GM03348 (cell line): ENCODE measurements at regions not wholly inside any gene's neighbourhood (a gene's known extent, or its start where the extent isn't known, plus 50 kb on each side); places are given as distances from the start of the nearest gene placed in this dataset.

Experiments used
- DNase-seq: peaks from one replicate; pipeline ENCODE4 v3.0.0; 2012; ENCODE audit warnings: low spot score

DNA sequence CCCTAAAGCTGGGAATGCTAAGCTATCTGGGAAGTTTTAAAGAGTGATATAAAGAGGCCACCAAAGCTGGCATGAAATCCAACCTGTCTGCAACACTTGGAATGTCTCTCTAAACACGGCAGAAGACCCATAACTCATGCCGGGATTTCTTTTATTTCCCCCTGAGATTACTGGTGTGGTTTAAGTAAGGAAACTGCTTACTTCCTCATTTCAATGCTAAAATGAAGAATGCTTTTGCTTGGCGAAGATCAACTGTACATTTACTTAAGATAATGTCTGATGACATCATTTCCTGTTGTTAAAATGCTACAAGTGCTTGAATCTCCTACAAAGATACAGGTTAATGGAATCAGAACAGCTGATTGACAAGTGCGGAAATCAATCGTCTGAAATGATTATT, 353.8 kb upstream of the SALL3 start:
- no peak for DNase-seq

DNA sequence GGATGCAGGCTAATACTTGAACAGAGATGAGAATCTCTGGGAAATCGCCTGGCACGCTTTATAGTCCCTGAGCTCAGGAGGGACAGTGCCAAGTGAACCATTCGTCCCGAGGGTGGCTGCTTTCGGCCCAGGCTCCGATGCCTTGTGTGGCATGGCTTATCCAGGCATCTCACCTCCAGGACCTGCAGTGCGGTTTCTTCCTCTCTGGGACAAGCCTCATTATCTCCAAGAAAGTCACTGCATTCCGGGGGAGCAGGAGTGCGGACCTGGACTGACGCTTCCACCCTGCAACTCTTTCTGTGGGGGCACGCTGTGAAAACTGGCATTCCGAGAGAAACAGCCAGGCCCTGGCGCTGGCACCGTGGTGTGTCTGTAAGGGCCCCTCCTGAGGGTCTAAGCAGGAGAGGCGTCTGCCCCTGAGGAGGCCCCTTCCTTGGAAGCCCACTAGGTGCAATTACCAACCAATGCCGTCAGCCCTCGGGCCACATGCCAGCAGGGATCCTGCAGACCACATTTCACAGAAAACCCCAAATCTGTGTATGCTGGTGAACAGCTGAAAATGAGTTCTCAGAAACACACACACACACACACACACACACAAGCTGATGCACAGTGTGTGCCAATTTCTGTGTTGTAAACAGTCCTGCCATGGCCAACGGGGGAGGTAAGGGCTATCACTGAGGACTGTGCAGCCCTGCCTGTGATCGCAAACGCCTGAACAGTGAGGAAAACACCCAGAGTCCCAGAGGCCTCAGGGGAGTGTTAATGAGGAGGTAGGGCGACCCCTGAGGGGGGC, 351.9 kb upstream of the SALL3 start:
- DNase-seq, result no peak

DNA sequence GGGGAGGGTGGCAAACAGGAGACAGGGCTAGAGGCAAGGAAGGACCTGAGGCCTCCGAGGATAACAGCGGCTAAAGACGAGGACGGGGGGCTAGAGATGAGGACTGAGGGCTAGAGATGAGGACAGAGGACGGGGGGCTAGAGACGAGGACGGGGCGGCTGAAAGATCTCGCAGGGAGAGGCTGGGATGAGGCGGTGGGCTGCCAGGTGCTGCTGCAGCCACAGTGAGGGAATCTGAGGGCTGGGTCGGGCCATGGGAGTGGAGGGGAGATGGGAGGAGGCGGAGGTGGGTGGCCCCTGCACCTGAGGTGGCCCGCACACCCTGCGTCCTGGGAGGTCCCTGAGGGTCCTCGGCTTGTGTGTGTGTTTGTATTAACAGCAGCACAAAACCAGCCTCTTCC, 350.2 kb upstream of the SALL3 start:
- DNase-seq, result no peak

DNA sequence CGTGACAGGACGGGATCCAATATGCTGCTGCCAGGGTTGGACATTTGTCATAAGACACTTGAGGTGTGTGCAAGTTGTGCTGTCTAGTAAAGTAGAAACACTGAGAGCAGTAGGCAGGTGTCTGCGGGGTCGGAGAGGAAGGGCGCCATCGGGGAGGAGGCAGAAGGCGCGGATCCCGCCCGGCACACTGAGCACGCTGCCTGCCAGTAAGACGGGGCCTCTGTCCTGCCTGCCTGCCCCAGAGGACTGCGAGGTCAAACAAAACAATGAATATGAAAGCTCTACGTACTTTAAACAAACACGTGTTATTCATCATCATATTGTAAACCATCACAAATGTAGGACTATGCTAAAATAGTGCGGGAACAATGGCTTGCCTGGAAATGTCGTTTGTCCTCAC, 349.3 kb upstream of the SALL3 start:
- no peak for DNase-seq

DNA sequence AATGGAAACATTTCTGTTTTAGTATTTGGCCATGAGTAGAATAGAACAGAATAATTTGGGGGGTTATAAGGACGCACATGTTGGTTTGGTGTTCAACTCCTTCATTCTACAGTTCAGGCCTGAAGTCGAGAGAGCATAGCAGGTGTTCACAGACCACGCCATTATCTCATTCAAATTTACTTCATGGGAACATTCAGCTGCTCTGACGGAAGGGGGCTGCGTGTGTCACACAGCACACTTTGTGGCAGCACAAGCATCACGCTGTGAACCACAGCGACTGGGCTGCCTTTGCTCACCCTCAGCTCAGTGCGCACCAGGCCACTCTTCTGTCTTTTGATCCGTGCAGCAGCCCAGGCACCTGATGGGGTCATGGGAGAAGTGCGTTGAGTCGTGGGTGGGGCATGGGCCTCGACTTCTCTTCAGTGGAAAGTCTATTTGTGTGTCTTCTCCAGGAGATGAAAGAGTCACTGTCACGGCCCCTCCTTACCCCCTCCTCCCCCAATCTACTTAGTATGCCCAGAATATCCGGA, 348.6 kb upstream of the SALL3 start:
- DNase-seq, result no peak

DNA sequence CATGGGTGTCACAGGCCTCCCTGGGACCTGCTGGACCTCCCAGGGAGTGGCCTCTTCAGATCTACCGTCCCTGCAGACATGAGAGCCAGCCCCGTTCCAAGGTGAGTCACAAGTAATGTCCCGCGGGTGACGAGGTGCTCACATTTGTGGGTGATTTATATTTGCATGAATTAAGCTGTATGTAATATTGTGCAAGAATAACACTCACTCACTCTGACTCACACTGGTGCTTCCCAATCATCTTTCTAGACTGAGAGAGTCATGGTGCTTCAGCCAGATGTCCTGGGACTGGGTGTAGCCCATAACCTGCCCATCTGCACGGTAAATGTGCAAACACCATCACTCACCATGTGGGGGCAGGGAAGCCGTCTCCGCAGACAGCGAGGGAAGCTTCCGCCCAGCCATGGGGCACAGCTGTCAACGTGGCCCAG, 347.5 kb upstream of the SALL3 start:
- DNase-seq, result no peak

DNA sequence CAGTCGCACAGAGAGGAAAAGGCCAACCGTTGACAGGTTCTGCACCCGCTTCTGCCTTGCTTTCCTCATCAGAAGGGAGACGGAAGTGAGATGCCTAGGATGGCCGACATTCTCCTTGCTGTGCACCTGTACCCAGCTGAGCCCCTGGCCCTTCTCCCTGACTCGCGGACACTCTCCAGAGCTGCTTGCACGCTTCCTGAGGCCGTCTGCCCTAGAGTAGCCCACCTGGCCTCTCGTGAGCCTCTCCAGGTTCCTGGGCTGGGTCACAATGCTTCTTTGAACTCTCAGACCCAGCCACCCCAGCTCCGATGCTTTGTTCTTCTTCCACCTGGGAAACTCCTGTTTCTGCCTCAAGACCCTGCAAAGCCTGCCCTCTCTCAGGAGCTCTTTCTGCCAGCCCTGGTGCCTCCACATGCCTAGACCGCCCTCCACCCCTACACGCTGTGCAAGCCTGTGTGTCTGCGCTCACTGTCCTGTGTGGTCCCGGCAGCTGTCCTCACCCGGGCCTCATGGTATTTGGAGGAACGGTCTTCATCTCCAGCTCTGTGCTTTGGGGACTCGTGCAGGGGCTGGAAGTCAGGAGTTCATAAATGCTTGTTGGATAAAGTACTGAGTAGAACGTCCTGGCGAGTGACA, 345.4 kb upstream of the SALL3 start:
- DNase-seq, result no peak

DNA sequence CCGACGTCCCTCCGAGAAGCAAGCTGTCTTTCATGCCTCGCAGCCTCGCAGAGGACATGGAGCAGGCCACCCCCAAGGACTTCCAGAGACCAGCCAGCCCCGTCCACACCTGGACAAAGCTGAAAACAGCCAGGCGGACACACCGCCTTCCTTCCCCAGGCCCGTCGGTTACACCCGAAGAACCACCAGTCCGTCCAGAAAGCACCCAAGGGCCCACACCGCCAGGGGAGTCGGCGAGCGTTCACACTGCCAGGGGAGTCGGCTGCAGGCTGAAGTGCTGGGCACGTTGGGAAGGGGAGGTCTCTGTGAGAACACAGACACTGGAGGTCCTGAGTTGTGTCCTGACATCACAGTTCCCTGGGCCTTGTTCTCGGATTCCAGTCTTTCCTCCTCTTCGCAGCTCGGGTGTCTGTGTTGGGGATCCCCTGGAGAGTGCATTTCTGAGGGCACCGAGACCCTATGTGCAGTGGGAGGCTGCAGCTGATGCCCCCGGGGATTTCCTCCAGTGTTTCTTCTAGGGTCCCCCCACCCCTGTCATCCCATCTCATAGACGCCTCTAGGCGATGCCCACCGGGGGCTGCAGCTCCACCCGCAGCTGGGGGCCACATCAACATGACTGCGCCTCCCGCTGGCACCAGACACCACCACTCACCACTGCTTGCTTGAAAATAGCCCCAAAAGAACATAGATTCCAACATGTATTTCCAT, 344.4 kb upstream of the SALL3 start:
- no peak for DNase-seq

DNA sequence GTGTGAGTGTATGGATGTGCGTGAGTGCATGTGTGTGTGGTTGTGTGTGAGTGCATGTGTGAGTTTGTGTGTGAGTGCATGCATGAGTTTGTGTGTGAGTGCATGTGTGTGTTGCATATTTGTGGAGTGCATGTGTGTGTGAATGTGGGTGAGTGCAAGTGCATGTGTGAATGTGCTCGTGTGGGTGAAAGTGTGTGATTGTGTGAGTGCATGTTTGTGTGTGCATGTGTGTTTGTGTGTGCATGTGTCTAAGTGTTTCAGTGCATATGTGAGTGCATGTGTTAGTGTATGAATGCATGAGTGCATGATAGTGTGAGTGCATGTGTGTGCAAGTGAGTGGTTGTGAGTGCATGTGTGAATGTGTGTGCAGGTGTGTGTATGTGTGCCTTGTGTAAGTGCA, 343.4 kb upstream of the SALL3 start:
- no peak for DNase-seq

DNA sequence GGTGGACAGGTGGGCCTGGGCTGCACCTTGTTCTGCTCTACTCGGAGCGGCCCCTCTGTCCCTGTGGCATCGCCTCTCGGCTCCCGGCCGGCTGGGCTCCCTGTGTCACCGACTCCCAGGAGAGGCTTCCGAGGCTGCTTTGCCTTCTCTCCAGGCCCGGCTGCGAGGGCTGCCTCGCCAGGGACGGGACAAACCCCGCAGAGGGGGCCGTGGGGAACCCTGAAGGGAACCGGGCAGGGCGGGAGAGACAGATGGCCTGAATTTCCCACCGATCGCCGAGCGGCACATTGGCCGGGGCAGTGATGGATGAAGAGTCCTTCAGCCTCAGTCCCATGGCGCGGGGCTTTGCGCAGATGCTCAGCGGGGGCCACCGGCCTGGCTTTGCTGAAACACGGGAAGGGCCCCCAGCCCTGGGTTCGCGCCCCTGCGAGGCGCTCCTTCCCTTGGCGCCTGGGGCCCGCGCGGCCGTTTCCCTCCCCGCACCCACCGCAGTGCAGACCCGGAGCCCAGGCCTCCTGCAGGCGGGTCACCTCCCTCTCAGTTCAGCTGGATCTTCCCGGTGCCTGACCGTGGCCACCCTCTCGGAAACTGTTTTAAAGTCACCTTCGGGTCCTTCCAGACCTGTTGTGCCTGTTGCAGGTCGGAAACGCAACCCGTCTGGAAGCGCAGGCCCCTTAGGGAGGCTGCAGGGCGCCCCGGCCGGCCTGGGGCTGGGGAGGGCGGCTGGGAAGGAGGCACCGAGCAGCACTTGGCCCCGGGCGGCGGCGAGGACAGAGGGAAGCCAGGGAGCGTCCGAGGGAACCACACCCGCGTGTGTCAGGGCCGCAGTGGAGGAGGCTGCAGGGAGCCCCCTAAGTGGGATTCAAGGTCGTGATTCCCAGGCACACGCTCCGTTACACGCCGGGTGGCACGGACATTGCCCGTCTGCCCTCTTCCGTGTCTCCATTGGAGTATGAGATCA, 341.9 kb upstream of the SALL3 start:
- DNase-seq, result no peak

DNA sequence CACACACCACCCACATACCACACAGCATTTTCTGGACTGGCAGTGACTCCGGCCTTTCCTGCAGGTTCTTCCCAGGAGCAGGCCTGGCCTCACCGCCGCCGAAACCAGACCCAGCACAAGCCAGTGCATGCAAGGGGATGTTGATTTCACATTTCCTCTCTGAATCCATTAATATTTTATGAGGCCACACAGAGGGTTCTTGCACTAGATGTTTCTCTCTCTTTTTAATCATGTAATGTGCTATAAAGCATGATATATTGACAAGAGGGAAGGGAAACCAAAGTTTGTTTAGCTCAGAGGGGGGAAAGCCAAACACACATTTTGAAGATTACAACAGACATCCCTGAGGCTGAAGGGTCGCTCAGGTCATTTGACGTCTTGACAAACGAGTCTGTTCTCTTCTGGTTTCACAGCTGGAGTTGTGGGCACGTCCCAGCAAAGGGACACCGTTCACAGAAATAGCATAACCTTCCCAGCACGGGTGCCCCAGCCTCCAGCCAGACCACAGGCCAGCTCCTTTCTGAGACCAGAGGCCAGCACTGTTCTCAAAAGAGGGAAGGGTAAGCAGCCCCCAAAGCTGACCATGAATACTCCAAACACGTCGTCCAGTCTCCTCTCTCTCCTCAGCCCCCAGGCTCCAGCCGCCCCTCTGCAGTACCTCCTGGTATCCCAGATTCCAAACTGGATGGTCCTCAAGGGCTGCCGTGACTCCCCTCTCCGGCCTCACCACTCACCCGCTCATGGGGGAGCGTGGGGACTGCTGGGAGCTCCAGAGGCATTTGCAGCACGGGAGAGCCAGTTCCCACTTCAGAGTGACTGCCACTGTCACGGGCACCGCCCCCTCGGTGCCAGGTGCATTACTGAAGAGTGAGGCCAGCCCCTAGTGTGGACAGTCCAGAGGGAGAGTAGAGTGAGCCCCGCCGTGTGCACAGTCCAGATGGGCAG, 340.3 kb upstream of the SALL3 start:
- DNase-seq, result no peak

DNA sequence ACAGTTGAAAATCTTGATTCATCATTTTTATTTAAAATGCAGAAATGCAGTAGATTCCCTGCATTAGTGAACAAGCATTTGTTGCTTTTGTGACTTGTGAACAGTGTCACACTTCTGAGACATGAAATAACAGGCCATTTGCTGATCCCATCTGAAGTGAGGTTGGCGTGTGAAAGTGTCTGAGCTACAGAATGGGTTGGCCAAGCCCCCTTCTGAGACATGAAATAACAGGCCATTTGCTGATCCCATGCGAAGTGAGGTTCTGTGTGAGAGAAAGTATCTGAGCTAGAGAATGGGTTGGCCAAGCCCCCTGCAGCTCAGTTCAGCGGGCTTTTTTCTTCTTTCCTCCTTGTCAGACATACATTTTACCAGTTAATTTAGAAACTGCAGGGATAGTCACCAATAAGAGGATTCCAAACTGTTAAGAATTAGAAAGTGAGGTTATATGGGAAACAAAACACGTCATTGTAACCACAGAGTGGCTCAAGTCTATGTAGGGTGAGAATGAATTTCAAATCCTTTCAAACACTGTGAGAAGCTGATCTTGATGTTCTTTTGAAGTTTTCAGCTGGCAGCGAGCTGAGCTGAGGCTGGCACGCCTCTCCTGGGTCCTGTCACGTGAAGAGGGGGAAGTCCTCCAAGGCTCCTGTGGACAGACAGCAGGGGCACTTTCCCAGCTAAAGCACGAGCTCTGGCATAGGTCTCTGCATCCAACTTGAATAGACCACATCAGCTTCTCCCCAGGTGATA, 339.2 kb upstream of the SALL3 start:
- DNase-seq, result no peak

DNA sequence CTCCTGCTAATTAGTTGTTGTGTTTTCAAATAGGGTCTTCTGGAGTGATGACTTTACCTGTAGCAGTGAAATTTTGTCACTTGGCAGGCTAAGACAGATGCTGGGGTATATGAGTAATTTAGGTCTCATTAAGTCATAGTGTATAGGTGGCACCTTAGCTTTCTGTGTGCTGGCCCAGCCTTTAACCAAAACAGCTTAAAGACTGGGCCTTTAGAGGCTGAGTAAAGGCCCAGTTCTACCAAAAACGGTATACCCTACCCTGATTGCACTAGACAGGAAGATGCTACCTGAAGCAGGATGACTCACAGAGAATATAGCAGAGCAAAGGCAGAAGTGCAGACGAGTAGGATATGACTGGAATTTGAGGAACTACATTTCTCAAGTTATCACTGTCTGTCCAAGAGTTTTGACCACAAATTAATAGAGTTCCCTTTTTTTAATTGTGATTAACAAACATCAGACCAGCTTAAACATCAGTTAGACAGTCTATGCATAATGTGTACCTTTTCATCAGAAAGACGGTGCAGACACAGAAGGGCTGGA, 337.9 kb upstream of the SALL3 start:
- DNase-seq, result no peak

DNA sequence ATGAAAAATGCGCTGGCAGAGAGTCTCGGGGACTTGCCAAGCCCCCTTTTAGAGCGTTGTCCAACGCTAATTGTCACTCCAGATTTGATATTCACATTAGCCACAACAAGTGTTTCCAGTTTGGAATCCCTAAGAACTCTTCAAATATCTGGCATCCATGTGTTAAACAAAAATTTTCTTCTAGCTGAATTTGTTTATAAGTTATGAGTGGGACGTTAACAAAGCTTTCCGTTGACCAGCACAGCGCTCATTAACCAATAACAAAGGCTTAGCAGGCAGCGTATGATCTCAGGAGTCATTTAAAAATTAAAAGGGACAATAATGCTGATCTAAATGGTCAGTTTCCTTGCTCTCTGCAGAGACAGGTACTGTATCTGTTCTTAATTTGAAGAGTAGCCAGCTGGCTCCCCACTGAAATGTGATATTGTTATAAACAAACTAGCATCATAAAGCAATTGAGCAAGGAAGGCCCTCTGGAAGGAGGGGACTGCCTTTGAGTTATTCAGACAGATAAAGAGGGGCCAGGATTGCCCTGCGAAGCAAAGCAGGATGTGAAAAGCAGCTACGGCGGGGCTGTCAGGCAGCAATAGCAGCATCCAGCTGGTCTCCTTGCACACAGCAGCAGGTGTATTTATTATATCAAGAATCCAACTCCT, 337.2 kb upstream of the SALL3 start:
- no peak for DNase-seq

DNA sequence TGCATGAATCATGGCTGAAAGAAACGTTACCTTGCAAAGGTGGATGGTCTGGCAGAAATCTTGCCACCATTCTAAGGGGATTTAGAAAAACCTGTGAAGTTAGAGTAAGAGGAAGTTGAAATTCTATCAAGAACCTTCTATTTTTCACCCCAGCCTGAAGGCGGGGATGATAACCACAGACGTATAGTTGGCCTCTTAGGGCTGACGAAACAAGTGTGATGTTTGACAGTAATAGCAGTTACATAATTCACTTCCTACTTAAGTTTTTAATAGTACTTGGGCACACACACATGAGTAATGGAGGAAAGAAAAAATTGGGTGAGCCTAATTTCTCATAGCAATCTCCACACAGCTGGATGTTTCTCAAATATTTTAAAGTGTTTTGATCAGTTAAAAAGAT, 336.6 kb upstream of the SALL3 start:
- no peak for DNase-seq

DNA sequence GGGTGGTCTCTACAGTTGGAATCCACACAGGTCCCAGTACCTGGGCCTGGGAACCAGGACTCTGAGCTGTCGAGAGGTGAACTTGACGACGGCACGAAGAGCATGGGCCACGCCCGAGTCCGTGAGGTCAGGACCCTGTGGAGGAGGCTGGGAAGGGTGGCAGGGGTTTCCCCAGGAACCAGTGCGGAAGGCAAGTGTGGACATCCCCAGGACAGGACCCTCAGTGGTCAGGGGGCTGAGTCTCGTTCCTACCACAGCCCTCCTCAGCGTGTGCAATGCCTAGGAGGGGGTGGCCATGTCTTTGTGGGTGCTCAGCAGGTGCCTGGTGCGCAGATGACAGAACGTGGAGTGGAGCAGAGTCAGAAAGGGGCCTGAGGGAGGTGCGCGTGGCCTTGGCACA, 335.6 kb upstream of the SALL3 start:
- no peak for DNase-seq

DNA sequence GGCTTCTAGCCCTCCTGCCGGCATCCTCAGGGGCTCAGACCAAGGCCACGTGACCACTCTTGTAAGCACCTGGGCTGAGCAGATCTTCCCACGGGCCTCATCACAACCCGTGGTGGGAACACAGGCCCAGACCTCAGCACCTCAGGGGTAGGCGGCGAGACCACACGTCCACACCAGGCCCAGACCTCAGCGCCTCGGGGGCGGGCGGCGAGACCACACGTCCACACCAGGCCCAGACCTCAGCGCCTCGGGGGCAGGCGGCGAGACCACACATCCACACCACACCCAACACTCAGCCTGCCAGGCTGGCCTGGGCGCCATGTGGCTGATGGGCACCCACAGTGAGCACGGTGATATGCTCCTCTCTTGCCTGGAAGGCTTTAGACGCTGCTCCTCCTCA, 334.4 kb upstream of the SALL3 start:
- no peak for DNase-seq

DNA sequence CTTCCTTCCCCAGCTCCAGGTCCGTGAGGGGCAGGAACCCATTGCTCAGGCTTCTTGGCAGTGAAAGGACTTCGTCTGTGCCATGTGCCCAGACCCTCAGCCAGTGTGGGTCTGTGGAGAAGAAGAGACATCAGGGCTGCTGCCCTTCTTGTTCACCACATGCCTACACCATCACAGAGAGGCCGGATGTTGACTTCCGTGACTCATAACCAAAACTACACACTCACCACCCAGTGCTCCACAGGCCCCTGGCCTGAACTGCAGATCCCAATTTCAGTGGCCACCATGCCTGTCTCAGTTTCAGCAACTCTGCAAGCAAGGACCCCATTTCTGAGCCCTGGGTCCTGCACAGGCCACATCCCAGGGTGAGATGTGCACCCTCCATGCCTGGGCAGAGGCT, 332.6 kb upstream of the SALL3 start:
- no peak for DNase-seq

DNA sequence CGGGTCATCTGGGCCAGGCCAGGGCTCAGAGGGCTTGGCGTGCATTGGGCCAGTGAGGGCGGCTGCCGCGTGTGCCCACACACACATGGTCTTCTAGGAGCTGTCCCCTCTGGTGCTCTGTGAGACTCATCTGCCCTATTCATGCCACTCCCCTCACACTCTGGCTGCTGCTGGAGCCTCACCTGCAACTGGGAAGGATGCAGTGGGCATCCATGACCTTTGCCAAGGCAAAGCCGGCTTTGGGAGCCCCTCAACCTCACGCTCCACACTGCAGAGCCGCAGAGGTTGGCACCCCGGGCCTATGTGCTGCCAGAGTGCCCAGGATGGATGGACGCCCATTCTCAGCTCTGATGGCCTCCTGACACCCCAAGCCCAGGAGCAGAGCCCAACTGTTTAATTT, 330.2 kb upstream of the SALL3 start:
- no peak for DNase-seq
